NT2/D1 (cell line): ENCODE measurements at regions not wholly inside any gene's neighbourhood (a gene's known extent, or its start where the extent isn't known, plus 50 kb on each side); places are given as distances from the start of the nearest gene placed in this dataset.

Source experiments
- DNase-seq: peaks from one replicate; pipeline ENCODE4 v3.0.0-alpha.2; 2011; ENCODE audit warnings: low read depth, low spot score
- H3K27me3 ChIP-seq: 2 replicates; pipeline ENCODE4 v1.6.0; 2011; ENCODE audit warnings: mild to moderate bottlenecking; ENCODE audit not compliant: insufficient read length, insufficient read depth
- H3K36me3 ChIP-seq: 2 replicates; pipeline ENCODE4 v1.6.1; 2011; ENCODE audit warnings: mild to moderate bottlenecking, low read length, mixed read lengths; ENCODE audit not compliant: insufficient read depth, insufficient read length
- H3K4me1 ChIP-seq: 2 replicates; pipeline ENCODE4 v1.5.1; 2011; ENCODE audit not compliant: insufficient read depth, insufficient read length
- H3K4me3 ChIP-seq: 2 replicates; pipeline ENCODE4 v1.5.1; 2011; ENCODE audit warnings: low read depth; ENCODE audit not compliant: insufficient read length
- H3K9ac ChIP-seq: 2 replicates; pipeline ENCODE4 v1.6.0; 2011; ENCODE audit warnings: low read depth; ENCODE audit not compliant: insufficient read length
- H3K9me3 ChIP-seq: 2 replicates; pipeline ENCODE4 v1.5.1; 2011; ENCODE audit warnings: mild to moderate bottlenecking, low read length; ENCODE audit not compliant: insufficient read depth
- SUZ12 ChIP-seq: IDR thresholded peaks from 2 replicates; pipeline ENCODE4 v1.6.1; 2011; ENCODE audit not compliant: insufficient read length, insufficient read depth; ENCODE audit errors: extremely low read depth
- YY1 ChIP-seq: IDR thresholded peaks from 2 replicates; pipeline ENCODE4 v1.6.1; 2011; ENCODE audit not compliant: insufficient read length, insufficient read depth
- ZNF274 ChIP-seq: IDR thresholded peaks from 2 replicates; pipeline ENCODE4 v1.6.1; 2011; ENCODE audit warnings: mild to moderate bottlenecking, low read depth, low read length

DNA sequence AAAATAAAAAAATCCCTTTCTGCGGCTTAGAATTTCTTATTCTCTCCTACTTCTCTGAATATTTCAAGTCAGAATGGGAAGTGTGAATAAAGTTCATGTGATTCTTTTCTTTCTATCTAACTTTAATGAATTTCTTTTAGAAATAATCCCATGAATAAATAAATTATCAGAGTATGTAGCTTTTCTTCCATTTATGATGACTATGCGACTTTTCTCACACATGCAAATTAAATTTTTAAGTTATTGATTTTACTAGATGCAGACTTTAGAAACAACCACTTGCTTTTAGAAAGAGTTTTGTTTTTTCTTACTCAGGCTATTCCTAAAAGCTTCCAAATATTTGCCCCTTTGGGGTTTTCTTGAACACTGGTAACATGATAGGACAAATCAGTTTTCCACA, 477.7 kb upstream of the AGTR1 start:
- Histone ChIP-seq H3K27me3 (no peaks in the 10 kb centered on the region), H3K9ac (no peak overlapping the region), H3K36me3 (no peaks in the 10 kb centered on the region), H3K4me1 (no peaks in the 10 kb centered on the region), H3K4me3 (no peak overlapping the region), H3K9me3 (no peaks in the 10 kb centered on the region)
- DNase-seq: no peak
- TF ChIP-seq ZNF274: no peak
- no peak for TF ChIP-seq SUZ12
- no peak for TF ChIP-seq YY1

DNA sequence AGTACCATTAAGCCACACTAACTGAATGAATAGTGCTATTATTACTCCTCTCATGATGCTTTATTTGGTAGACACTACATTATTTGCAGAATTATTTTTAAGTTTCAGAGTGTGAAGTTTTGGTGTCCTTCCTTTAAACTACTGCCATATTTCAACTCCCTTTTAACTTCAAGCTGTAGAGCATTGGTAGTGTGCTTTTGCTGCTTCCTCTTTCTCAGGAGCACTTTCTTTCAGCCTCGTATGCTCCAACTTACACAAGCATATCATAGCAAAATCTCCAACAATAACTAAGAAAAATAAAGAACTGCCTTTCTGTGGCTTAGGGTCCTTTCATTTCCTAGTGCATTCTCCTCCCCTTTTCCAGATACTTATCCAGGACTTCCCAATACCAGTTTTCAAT, 476.4 kb upstream of the AGTR1 start:
- no peak for DNase-seq

DNA sequence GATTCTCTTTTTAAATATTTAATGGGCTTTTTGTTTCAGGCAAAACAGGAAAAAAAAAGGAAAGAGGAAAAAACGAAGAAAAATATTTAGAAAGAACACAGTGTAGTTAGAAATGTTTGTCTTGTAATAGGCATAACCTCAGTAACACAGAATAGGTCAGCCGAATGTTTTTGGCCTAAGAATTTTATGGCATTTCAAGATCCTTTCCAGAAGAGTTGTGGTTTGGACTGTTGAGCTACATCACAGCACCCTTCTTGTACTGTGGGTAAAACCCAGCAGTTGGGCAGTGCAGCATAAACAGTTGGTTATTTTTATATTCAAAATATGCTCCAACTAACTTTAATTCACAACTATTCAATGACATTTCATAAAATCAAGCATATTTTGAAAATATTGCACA, 474.4 kb upstream of the AGTR1 start:
- H3K9ac ChIP-seq: no peak overlapping the region
- H3K4me3 ChIP-seq: no peak overlapping the region
- H3K36me3 ChIP-seq: no peaks in the 10 kb centered on the region
- no peaks in the 10 kb centered on the region for H3K27me3 ChIP-seq
- no peaks in the 10 kb centered on the region for H3K4me1 ChIP-seq
- TF ChIP-seq SUZ12 (no peak), ZNF274 (no peak), YY1 (no peak)
- H3K9me3 ChIP-seq: no peaks in the 10 kb centered on the region
- DNase-seq: no peak

More for the DNA sequence above, 476.4 kb upstream of the AGTR1 start:
- no peak for TF ChIP-seq SUZ12
- no peak for TF ChIP-seq ZNF274
- TF ChIP-seq YY1: no peak
- Histone ChIP-seq H3K4me1 (no peaks in the 10 kb centered on the region), H3K9me3 (no peaks in the 10 kb centered on the region), H3K9ac (no peak overlapping the region), H3K27me3 (no peaks in the 10 kb centered on the region), H3K4me3 (no peak overlapping the region), H3K36me3 (no peaks in the 10 kb centered on the region)

DNA sequence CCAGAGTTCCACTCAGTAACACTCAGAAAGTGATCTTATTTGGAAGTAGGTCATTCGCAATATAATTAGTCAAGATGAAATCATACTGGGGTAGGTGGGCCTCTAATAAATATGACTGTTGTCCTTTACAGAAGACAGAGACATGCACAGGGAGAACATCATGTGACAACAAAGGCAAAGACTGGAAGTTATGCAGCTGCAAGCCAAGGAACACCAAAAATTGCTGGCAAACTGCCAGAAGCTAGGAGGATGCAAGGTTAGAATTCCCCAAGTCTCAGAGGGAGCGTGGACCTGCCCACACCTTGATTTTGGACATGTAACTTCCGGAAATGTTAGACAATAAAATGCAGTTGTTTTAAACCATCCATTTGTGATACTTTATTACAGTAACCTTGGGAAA, 471.5 kb upstream of the AGTR1 start:
- Histone ChIP-seq H3K27me3 (no peaks in the 10 kb centered on the region), H3K9ac (no peak overlapping the region), H3K36me3 (no peaks in the 10 kb centered on the region), H3K4me3 (no peak overlapping the region), H3K9me3 (no peaks in the 10 kb centered on the region), H3K4me1 (no peaks in the 10 kb centered on the region)
- no peak for TF ChIP-seq SUZ12
- DNase-seq: no peak

DNA sequence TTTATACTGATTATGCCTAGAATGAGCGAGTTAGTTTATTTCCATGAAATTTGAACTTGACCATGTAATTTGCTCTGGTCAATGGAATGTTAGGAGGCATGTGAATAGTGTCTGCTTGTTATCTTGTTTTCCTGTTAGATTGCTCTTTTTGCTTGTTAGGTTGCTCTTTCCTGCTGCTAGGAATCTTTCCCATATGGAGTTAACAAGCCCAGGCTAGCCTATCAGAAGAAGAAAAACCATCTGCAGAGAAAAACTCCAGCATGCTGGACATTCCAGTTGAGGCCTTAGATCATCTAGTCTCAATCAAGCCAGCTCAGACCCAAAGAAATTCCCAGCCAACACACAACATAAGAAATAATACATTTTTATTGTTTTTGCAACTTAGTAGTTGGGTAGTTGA, 470.2 kb upstream of the AGTR1 start:
- no peaks in the 10 kb centered on the region for H3K9me3 ChIP-seq
- DNase-seq: no peak
- H3K4me3 ChIP-seq: no peak overlapping the region
- no peaks in the 10 kb centered on the region for H3K36me3 ChIP-seq
- H3K9ac ChIP-seq: no peak overlapping the region
- TF ChIP-seq SUZ12 (no peak), YY1 (no peak), ZNF274 (no peak)
- H3K4me1 ChIP-seq: no peaks in the 10 kb centered on the region
- H3K27me3 ChIP-seq: no peaks in the 10 kb centered on the region

DNA sequence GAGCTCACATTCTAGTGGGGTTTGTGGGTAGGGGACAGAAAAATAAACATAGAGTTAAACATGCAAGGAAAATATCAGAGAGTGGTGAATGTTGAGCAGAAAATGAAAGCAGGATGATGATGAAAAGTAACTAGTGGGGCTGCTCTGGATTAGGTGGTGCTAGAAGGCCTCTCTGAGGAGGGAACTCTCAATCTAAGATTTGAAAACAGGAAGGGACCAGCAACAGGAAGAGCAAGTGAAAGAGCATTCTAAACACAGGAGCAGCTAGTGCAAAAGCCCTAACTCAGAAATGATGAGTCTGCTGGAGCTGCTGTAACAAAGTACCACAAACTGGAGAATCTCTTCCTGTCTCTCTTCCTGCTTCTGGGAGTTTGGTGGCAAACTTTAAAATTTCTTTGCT, 468.6 kb upstream of the AGTR1 start:
- H3K4me1 ChIP-seq: no peaks in the 10 kb centered on the region
- no peak overlapping the region for H3K9ac ChIP-seq
- H3K36me3 ChIP-seq: no peaks in the 10 kb centered on the region
- DNase-seq: no peak
- no peak for TF ChIP-seq YY1
- TF ChIP-seq ZNF274: no peak
- no peak for TF ChIP-seq SUZ12
- H3K27me3 ChIP-seq: no peaks in the 10 kb centered on the region
- H3K4me3 ChIP-seq: no peak overlapping the region
- H3K9me3 ChIP-seq: no peaks in the 10 kb centered on the region

DNA sequence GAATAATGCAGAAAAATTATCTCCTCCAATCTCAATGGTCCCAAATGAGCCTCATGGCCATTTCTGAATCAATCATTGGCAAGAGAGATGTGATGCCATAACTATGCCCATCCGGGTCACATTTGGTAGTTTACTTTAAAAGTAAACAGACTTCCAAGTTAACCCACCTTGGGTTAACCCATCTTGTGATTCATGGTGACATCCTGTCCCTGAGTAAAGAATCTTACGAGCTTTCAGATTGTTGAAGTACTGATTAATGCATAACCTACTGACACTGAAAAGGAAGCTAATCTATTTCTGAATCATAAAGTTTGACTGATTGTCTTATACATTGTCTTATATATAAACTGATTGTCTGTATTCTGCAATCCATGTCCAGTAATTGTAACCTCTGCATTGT, 467.2 kb upstream of the AGTR1 start:
- H3K9me3 ChIP-seq: no peaks in the 10 kb centered on the region
- DNase-seq: no peak
- H3K27me3 ChIP-seq: no peaks in the 10 kb centered on the region
- no peak overlapping the region for H3K4me3 ChIP-seq
- no peaks in the 10 kb centered on the region for H3K36me3 ChIP-seq
- H3K4me1 ChIP-seq: no peaks in the 10 kb centered on the region
- no peak for TF ChIP-seq YY1
- no peak for TF ChIP-seq ZNF274
- no peak for TF ChIP-seq SUZ12
- no peak overlapping the region for H3K9ac ChIP-seq

DNA sequence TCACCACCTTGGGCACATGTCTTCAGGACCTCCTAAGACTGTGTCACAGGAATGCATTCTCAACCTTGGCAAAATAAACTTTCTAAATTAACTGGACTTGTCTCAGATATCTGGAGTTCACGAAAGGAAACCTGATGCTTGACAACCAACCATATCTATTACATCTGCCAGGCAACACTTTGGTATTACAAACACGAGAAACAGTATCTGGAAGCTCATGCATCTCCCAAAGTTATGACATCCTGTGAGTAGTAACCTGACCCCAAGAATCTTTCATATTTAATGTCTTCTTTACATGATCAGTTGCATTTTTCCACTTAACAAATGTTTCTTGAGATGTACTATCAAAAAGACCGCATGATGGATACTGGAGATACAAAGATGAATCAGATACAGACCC, 465.3 kb upstream of the AGTR1 start:
- TF ChIP-seq ZNF274 (no peak), YY1 (no peak), SUZ12 (no peak)
- no peak overlapping the region for H3K4me3 ChIP-seq

More for the DNA sequence above, 465.3 kb upstream of the AGTR1 start:
- H3K4me1 ChIP-seq: no peaks in the 10 kb centered on the region
- H3K36me3 ChIP-seq: no peaks in the 10 kb centered on the region
- DNase-seq: no peak
- no peaks in the 10 kb centered on the region for H3K9me3 ChIP-seq
- no peaks in the 10 kb centered on the region for H3K27me3 ChIP-seq
- H3K9ac ChIP-seq: no peak overlapping the region
